Lung (tissue), 11 donors: ENCODE measurements at regions not wholly inside any gene's neighbourhood (a gene's known extent, or its start where the extent isn't known, plus 50 kb on each side); places are given as distances from the start of the nearest gene placed in this dataset.

ENCODE experiments used
- ATAC-seq: fragments of 200-7000 bp; cut with Tn5 transposase; one replicate; pipeline ENCODE4 v1.9.1; 2020; ENCODE audit warnings: moderate number of reproducible peaks; ENCODE audit not compliant: insufficient read depth, low FRiP score
- DNase-seq, 3 donors: peaks; one replicate each; pipeline ENCODE4 v3.0.0-alpha.2; 2013 to 2017
- H3K27ac ChIP-seq, 2 donors: one replicate each; pipeline ENCODE4 v1.5.1; 2013; ENCODE audit warnings: mild to moderate bottlenecking in 2 of 2, moderate library complexity in 2 of 2, control low read depth in 1 of 2, inconsistent platforms in 1 of 2, low read depth in 1 of 2, low read length in 1 of 2
- H3K27me3 ChIP-seq, 3 donors: one replicate each; pipeline ENCODE4 v1.5.1; 2013; ENCODE audit warnings: low read length in 2 of 3; ENCODE audit not compliant: control insufficient read depth in 3 of 3, insufficient read depth in 3 of 3
- H3K36me3 ChIP-seq, 4 donors: one replicate each; pipeline ENCODE4 v1.5.1; 2013; ENCODE audit warnings: low read length in 4 of 4, mild to moderate bottlenecking in 1 of 4, moderate library complexity in 1 of 4; ENCODE audit not compliant: control insufficient read depth in 4 of 4, insufficient read depth in 4 of 4
- H3K4me1 ChIP-seq, 5 donors: one replicate each; pipeline ENCODE4 v1.5.1; 2013; ENCODE audit warnings: low read length in 5 of 5, mild to moderate bottlenecking in 2 of 5, moderate library complexity in 1 of 5; ENCODE audit not compliant: control insufficient read depth in 5 of 5, insufficient read depth in 5 of 5
- H3K4me3 ChIP-seq: one replicate; pipeline ENCODE4 v1.5.1; 2013; ENCODE audit warnings: mild to moderate bottlenecking, control low read depth, moderate library complexity
- H3K9ac ChIP-seq, 2 donors: one replicate each; pipeline ENCODE4 v1.5.1; 2013; ENCODE audit warnings: low read length in 2 of 2, control low read depth in 1 of 2; ENCODE audit not compliant: insufficient read depth in 1 of 2
- H3K9me3 ChIP-seq, 4 donors: one replicate each; pipeline ENCODE4 v1.5.1; 2013; ENCODE audit warnings: low read length in 3 of 4, mild to moderate bottlenecking in 1 of 4, moderate library complexity in 1 of 4; ENCODE audit not compliant: control insufficient read depth in 4 of 4, insufficient read depth in 3 of 4
- WGBS, 2 donors: extraction: QIAGEN DNeasy Blood & Tissue Kit; methylation state at CpG; one replicate each; pipeline ENCODE4 v1.1.7; 2013; 5-methylcytosine and 5-hydroxymethylcytosine counted together
- TF ChIP-seq, protein P1 (sequence below): IDR thresholded peaks from 2 replicates; pipeline ENCODE4 v1.5.1; 2012; ENCODE audit warnings: mild to moderate bottlenecking; ENCODE audit errors: control extremely low read depth, extremely low read depth
- donor health status: control.
- donor health status: control.
- donor health status: Bipolar disorder and iron deficiency.
- donor health status: healthy.
- donor health status: DM: yes; HTN: yes; CAD: no.

GRCh38 chr20:52677216-52677615 is 294.9 kb upstream of the TSHZ2 start:
- Histone ChIP-seq H3K27me3 (no peaks in the 10 kb centered on the region), H3K27ac (no peak overlapping the region), H3K9me3 (no peaks in the 10 kb centered on the region), H3K4me3 (no peak overlapping the region), H3K9ac (no peak overlapping the region), H3K4me1 (peaks cover 0 to 25% (median 3%) of the 10 kb centered on the region in 5 donors), H3K36me3 (no peaks in the 10 kb centered on the region)
- 59 to 81% methylated on average over 2 of the region's 2 CpGs for WGBS, 2 donors
- TF ChIP-seq, protein P1, sequence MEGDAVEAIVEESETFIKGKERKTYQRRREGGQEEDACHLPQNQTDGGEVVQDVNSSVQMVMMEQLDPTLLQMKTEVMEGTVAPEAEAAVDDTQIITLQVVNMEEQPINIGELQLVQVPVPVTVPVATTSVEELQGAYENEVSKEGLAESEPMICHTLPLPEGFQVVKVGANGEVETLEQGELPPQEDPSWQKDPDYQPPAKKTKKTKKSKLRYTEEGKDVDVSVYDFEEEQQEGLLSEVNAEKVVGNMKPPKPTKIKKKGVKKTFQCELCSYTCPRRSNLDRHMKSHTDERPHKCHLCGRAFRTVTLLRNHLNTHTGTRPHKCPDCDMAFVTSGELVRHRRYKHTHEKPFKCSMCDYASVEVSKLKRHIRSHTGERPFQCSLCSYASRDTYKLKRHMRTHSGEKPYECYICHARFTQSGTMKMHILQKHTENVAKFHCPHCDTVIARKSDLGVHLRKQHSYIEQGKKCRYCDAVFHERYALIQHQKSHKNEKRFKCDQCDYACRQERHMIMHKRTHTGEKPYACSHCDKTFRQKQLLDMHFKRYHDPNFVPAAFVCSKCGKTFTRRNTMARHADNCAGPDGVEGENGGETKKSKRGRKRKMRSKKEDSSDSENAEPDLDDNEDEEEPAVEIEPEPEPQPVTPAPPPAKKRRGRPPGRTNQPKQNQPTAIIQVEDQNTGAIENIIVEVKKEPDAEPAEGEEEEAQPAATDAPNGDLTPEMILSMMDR: no peak
- DNase-seq (peak in 2 of 3 donors; percentile 83 to 90), ATAC-seq (no peak)

GRCh38 chr20:52676283-52676995 is 295.7 kb upstream of the TSHZ2 start:
- Histone ChIP-seq H3K4me1 (peaks cover 0 to 25% (median 3%) of the 10 kb centered on the region in 5 donors), H3K4me3 (no peak overlapping the region), H3K9me3 (no peaks in the 10 kb centered on the region), H3K36me3 (no peaks in the 10 kb centered on the region), H3K27ac (no peak overlapping the region), H3K9ac (no peak overlapping the region), H3K27me3 (no peaks in the 10 kb centered on the region)
- 77% methylated on average over 13 of the region's 13 CpGs for WGBS, 2 donors
- TF ChIP-seq, protein P1: no peak
- ATAC-seq (no peak), DNase-seq (no peak)

DNA sequence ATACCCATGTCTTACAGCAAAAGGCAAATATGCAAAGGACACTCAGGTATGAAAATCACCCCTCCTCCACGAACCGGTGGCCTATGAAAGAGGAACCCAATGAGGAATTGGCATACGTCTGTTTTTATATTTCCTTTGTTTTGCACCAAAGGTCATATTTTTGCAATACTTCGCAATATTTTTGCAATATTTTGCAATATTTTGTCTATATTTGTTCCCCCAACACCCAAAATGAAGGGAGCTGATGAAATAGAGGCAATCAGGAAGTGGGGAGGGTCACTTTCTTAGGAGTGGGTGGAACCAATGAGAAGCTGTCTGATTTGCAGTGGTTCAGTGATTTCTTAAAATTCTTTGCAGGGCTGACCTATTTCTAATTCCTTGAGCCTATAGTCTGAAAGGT is 296.8 kb upstream of the TSHZ2 start:
- peaks cover 0 to 25% (median 3%) of the 10 kb centered on the region in 5 donors for H3K4me1 ChIP-seq
- TF ChIP-seq, protein P1: no peak
- no peaks in the 10 kb centered on the region for H3K27me3 ChIP-seq
- DNase-seq: peak in 1 of 3 donors; percentile 35
- H3K9ac ChIP-seq: no peak overlapping the region
- 38 to 59% methylated on average over 4 of the region's 4 CpGs for WGBS, 2 donors
- H3K9me3 ChIP-seq: no peaks in the 10 kb centered on the region
- ATAC-seq: no peak
- H3K4me3 ChIP-seq: no peak overlapping the region
- H3K27ac ChIP-seq: no peak overlapping the region
- H3K36me3 ChIP-seq: no peaks in the 10 kb centered on the region
